NCI-H128 (cell line): ENCODE measurements at regions not wholly inside any gene's neighbourhood (a gene's known extent, or its start where the extent isn't known, plus 50 kb on each side); places are given as distances from the start of the nearest gene placed in this dataset.
A peak's percentile ranks its signal among the peaks of the same experiment; 100 is the strongest.
"Not testable (repeated sequence)": the region's sequence is repeated elsewhere in the genome, so short reads cannot be mapped to it uniquely, and the experiment has no call there.

Experiments
- DNase-seq: peaks from one replicate; lab custom pipeline; 2025; ENCODE audit not compliant: unreplicated experiment; lab: John Stamatoyannopoulos, UW

DNA sequence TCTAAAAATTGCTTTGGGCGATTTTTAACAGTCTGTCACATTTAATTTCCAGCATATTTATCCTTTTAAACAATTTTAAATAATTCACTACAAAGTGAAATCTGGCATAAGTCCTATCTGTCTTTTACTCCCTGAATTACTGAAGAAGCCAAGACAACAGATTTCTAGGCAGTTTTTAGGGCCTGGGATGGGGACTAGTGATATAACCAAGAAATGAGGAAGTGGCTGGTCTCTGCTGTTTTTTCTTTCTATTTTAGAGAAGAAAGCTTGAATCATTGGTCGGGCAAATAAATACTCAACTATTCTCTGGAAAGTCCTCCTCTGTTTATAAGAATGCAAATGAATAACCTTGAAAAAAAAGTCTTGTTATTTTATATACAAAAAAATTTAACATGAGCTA is 79.7 kb upstream of the SSBP2 start:
- no peak for DNase-seq

GRCh38 chr5:81829242-81829641 is 78.3 kb upstream of the SSBP2 start:
- no peak for DNase-seq

- no peak for DNase-seq
Observed at GRCh38 chr5:81827500-81827899, 76.6 kb upstream of the SSBP2 start.

DNA sequence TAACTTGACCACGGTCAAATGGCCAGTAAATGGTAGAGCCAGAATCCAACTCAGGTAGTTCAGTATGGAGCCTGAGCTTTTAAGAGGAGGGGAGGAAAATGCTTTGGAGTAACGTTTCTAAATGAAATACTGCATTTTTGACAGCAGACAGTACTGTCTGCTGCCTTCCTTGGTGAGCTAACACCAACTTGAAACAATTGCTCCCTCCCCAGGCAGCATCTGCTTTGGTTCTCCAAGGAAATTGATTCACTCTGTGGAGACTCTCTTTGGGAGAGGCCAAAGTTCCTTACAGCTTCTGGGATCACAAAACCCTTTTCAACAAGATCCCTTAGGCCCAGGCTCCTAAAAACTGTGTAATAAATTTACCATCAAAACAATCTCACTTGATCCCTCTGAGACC is 75.2 kb upstream of the SSBP2 start:
- no peak for DNase-seq

DNA sequence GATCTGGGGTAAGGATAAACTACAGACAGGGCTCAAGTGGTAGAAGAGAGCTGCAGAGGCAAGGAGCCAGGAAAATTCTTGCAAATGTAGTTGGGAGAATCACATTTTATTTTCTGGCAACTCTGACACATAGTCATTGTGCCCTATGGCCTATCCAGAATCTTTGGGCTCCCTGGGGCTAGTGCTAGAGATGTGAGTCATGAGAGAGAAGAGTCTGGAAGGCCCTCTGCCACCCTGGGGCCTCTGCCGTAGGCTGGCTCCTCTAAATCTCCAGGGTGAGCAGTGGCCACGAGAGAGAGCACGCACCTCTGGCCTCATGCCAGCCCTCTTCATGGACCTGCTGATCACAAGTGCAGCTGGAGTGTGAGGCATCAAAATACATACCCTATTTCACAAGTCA is 74.3 kb upstream of the SSBP2 start:
- peak; percentile 55 for DNase-seq

DNA sequence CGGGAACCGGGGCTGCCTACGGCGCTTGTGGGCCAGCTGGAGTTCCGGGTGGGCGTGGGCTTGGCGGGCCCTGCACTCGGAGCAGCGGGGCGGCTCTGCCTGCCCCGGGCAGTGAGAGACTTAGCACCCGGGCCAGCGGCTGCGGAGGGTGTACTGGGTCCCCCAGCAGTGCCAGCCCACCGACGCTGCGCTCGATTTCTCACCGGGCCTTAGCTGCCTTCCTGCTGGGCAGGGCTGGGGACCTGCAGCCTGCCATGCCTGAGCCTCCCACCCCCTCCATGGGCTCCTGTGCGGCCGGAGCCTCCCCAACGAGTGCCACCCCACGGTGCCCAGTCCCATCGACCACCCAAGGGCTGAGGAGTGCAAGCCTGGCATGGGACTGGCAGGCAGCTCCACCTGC is 72.8 kb upstream of the SSBP2 start:
- not testable (repeated sequence) for DNase-seq

GRCh38 chr5:81820863-81821262 is 70.0 kb upstream of the SSBP2 start:
- no peak for DNase-seq

- DNase-seq = no peak
Observed at GRCh38 chr5:81820318-81820636, 69.4 kb upstream of the SSBP2 start.

- DNase-seq = no peak
Observed at GRCh38 chr5:81819556-81820317, 68.8 kb upstream of the SSBP2 start.

GRCh38 chr5:81817980-81818379 is 67.1 kb upstream of the SSBP2 start:
- DNase-seq = no peak

- DNase-seq = no peak
Observed at GRCh38 chr5:81817086-81817485, 66.2 kb upstream of the SSBP2 start.

DNA sequence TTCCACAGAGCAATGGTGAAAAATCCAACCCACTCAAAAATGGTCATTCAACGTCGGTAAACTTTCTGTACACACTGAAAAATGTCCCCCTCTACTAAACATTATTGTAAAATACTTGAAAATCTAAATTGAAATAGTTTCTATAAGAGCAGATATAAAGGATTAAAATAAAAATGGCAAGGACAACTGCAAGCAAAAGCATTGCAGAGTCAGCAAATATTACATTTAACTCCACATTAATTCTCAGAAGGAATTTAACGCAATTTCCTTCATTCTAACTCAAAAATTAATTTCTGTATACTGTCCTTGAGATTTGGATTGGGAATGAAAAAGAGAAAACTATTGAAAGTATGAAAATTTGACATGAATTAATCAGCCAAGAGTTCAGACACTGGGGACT is 64.4 kb upstream of the SSBP2 start:
- DNase-seq = no peak

GRCh38 chr5:81808106-81808505 is 57.2 kb upstream of the SSBP2 start:
- DNase-seq = no peak

GRCh38 chr5:81805086-81805485 is 54.2 kb upstream of the SSBP2 start:
- DNase-seq = no peak

- no peak for DNase-seq
Observed at GRCh38 chr5:81803812-81804211, 52.9 kb upstream of the SSBP2 start.

DNA sequence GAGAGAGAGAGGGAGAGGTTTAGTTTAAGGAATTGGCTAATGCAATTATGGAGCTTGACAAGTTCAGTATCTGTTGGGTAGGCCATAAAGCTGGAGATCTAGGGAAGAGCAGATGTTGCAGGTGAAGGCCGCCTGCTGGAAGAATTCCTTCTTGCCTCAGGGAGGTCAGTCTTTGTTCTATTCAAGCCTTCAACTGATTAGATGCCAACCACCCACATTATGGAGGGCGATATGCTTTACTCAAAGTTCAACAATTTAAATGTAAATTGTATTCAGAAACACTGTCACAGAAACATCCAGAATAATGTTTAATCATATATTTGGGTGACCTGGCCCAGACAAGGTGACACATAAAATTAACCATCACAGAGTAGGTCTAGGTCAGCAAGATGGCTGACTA is 51.7 kb upstream of the SSBP2 start:
- no peak for DNase-seq

DNA sequence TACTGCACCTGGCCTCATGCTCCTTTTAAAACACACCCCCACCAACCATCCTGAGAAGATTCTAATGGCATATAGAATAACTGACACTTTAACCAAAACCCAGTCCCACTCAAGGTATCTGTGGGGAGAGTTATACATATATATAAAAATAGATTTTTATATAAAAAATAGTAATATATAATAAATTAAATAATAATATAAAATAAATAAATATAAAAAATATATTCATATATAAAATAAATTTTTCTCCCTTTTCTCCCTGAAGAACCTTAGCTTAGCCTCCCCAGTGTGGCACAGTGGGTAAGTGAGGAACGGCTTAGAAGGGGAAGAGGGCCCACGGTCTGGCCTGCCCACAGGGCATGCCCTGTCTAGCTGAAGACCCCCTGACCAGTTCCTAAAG is 51.1 kb upstream of the SSBP2 start:
- no peak for DNase-seq

GRCh38 chr5:81800797-81801196 is 49.9 kb upstream of the SSBP2 start:
- no peak for DNase-seq
